ENCODE measurements at regions not wholly inside any gene's neighbourhood (a gene's known extent, or its start where the extent isn't known, plus 50 kb on each side); places are given as distances from the start of the nearest gene placed in this dataset.

DNA sequence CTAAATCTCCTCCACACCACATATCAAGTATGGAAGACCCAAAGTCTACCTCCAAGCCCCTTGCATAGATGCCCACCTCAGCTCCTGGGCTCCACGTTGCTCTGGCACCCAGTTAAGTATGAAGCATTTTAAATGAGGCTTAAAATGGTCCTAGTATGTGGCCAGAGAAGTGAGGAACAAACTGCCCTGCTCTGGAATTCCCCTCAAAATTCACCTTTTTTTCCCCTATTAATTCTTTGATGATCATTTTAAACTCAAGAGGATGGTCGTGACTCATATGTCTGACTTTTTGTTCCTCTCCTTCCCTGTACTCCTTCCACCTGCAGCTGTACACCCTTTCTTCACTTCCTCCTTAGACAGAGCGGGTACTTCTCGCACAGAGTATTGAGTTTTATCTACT, 234.5 kb upstream of the MYOCD start:
- Histone ChIP-seq H3K27me3 (ENCODE audit: low read depth) (no peaks in the 10 kb centered on the region), H3K27ac (replicated peaks) (no peak overlapping the region), H3K4me1 (no peaks in the 10 kb centered on the region), H3K36me3 (no peaks in the 10 kb centered on the region), H3K4me3 (no peak overlapping the region), H3K9me3 (replicated peaks) (no peaks in the 10 kb centered on the region)
- TF ChIP-seq, protein P1, sequence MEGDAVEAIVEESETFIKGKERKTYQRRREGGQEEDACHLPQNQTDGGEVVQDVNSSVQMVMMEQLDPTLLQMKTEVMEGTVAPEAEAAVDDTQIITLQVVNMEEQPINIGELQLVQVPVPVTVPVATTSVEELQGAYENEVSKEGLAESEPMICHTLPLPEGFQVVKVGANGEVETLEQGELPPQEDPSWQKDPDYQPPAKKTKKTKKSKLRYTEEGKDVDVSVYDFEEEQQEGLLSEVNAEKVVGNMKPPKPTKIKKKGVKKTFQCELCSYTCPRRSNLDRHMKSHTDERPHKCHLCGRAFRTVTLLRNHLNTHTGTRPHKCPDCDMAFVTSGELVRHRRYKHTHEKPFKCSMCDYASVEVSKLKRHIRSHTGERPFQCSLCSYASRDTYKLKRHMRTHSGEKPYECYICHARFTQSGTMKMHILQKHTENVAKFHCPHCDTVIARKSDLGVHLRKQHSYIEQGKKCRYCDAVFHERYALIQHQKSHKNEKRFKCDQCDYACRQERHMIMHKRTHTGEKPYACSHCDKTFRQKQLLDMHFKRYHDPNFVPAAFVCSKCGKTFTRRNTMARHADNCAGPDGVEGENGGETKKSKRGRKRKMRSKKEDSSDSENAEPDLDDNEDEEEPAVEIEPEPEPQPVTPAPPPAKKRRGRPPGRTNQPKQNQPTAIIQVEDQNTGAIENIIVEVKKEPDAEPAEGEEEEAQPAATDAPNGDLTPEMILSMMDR (IDR thresholded peaks at IDR 0.05; ENCODE audit: borderline replicate concordance): no peak
- intact Hi-C loops (cut with micrococcal nuclease): no loop called here
- no peak for DNase-seq

DNA sequence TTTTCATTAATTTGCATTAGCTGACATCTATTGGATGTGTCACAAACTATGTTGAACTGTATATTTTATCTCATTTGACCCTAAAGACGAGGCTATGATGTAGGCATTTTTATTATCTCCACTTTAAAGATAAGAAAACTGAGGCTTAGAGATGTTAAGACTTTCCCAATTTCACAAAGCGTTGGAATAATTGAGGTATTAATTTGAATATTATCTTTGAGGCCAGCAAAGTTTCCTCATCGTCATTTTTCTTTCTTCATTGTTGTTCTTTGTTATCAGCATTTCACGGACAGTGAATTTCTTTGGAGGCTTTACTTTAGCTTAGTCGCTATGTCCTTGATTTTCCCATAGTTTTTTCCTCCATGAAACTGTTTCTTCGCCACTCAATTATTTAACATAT, 227.5 kb upstream of the MYOCD start:
- no peak for DNase-seq
- H3K27me3 ChIP-seq (ENCODE audit: low read depth): no peaks in the 10 kb centered on the region
- no peaks in the 10 kb centered on the region for H3K4me1 ChIP-seq
- H3K9me3 ChIP-seq (replicated peaks): no peaks in the 10 kb centered on the region
- H3K36me3 ChIP-seq: no peaks in the 10 kb centered on the region
- intact Hi-C loops (cut with micrococcal nuclease): no loop called here
- H3K27ac ChIP-seq (replicated peaks): no peak overlapping the region
- no peak overlapping the region for H3K4me3 ChIP-seq
- TF ChIP-seq, protein P1 (IDR thresholded peaks at IDR 0.05; ENCODE audit: borderline replicate concordance): no peak

DNA sequence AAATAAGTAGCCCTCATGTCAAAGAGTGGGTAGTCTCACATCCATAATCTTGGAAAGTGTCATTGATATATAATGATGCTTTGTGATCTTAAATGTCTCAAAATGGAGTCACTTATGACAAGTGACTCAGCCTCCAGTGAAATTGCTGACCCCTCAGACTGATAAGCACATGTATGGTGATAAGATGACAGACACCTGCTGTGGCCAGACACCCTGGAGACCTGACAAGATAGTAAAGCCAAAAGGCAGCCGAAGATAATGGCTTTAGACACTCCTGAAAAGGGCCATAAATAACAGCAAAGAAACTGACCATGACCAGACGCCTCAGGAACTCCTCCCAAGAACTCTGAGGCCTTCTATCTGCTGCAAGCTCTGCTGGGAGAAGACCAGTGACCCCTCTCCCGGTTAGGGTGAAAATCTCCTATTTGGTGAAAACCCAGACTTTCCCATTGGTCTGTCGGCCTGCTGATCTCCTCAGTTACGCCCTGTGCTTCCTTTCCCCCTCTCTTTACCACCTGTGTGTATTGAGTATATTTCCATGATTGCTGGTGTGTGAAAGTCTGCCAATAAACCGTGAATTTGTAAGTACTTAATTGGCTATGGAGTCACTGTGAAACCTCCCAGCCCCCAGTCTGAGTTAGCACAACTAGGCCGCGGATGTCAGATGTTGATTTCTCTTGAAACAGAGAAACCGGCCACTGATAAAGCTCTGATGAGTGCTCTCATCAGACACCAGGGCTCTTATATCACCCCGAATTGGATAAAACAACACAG, 226.7 kb upstream of the MYOCD start:
- H3K36me3 ChIP-seq: no peaks in the 10 kb centered on the region
- TF ChIP-seq, protein P1 (IDR thresholded peaks at IDR 0.05; ENCODE audit: borderline replicate concordance): no peak
- intact Hi-C loops (cut with micrococcal nuclease): no loop called here

DNA sequence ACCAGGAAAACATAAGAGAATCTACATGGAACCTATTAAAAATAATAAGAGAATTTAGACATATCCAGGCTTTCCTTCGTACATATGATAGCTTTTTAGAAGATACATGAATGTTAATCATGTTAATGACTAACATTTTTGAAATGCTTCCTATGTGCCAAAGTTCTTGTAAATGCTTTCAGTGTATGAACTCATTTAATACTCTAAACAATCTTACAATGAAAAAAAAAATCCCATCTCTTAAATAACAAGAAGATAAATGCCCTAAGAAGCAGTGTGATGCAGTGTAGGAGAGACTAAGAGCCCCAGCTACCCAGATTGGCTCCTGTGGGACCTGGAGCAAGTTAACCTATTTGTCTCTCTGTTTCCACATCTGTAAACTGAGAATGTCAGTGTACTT, 220.4 kb upstream of the MYOCD start:
- no peak for DNase-seq
- no peak overlapping the region for H3K4me3 ChIP-seq
- no peak overlapping the region for H3K27ac ChIP-seq (replicated peaks)
- H3K9me3 ChIP-seq (replicated peaks): peaks cover 20% of the 10 kb centered on the region
- intact Hi-C loops (cut with micrococcal nuclease): no loop called here
- H3K4me1 ChIP-seq: no peaks in the 10 kb centered on the region
- no peaks in the 10 kb centered on the region for H3K36me3 ChIP-seq
- no peaks in the 10 kb centered on the region for H3K27me3 ChIP-seq (ENCODE audit: low read depth)
- TF ChIP-seq, protein P1 (IDR thresholded peaks at IDR 0.05; ENCODE audit: borderline replicate concordance): no peak

More for the DNA sequence above, 226.7 kb upstream of the MYOCD start:
- DNase-seq: no peak
- Histone ChIP-seq H3K4me3 (no peak overlapping the region), H3K4me1 (no peaks in the 10 kb centered on the region), H3K27ac (replicated peaks) (no peak overlapping the region), H3K27me3 (ENCODE audit: low read depth) (no peaks in the 10 kb centered on the region), H3K9me3 (replicated peaks) (no peaks in the 10 kb centered on the region)

DNA sequence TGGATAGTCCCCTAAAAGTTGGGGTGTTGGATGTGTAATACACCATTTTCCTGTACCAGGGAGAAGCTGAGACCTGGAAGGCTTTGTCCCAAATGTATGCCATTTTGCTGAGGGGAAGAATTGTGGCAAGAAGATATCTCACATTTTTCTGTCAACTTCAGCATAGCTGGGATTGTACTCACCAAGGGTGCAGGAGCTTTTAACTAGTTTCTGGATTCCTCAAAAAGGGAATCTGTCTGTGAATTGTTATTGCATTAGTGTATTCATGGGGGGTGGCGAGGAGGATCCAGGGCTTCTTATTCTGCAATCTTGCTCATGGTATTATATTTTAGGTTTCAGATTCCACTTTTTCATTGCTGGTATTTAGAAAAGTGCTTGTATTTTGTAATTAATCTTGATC, 208.2 kb upstream of the MYOCD start:
- intact Hi-C loops (cut with micrococcal nuclease): no loop called here
- Histone ChIP-seq H3K9me3 (replicated peaks) (peaks cover 17% of the 10 kb centered on the region), H3K36me3 (no peaks in the 10 kb centered on the region), H3K4me1 (no peaks in the 10 kb centered on the region), H3K27ac (replicated peaks) (no peak overlapping the region), H3K4me3 (no peak overlapping the region), H3K27me3 (ENCODE audit: low read depth) (no peaks in the 10 kb centered on the region)
- TF ChIP-seq, protein P1 (IDR thresholded peaks at IDR 0.05; ENCODE audit: borderline replicate concordance): no peak
- DNase-seq: no peak

All from left ventricle myocardium inferior (tissue), 1 donor.